IMR-90 (cell line): ENCODE measurements at regions not wholly inside any gene's neighbourhood (a gene's known extent, or its start where the extent isn't known, plus 50 kb on each side); places are given as distances from the start of the nearest gene placed in this dataset.

ENCODE experiments used
- ATAC-seq: fragments of 200-7000 bp; cut with Tn5 transposase; 2 replicates; pipeline ENCODE4 v1.9.1; 2020; ENCODE audit warnings: low read depth, mild to moderate bottlenecking, moderate library complexity
- BruUV-seq: library from RNA; stranded (reverse); fragments of 400-500 nt; replicated peaks from 2 replicates; lab custom pipeline; 2021; lab: Mats Ljungman, UMichigan
- CTCF ChIA-PET: fragments of 300-600 bp; formaldehyde crosslinking; extraction: SDS; loops from one replicate; lab custom pipeline; 2021; ENCODE audit warnings: antibody characterized with exemption; lab: Yijun Ruan, JAX
- POLR2A ChIA-PET: fragments of 300-600 bp; sonication (Branson Sonifier 250); formaldehyde crosslinking; loops from one replicate; lab custom pipeline; 2022; ENCODE audit warnings: antibody characterized with exemption; ENCODE audit not compliant: unreplicated experiment; lab: Charles Lee
- DNase-seq: peaks from one replicate; pipeline ENCODE4 v3.0.0; 2013
- H2AFZ ChIP-seq: replicated peaks from 2 replicates; pipeline ENCODE3; 2013; ENCODE audit warnings: low read length, mild to moderate bottlenecking; ENCODE audit not compliant: poor library complexity
- H2AK5ac ChIP-seq: 2 replicates; pipeline ENCODE4 v1.6.1; 2013; ENCODE audit warnings: low read depth, low read length, inconsistent platforms
- H2AK9ac ChIP-seq: replicated peaks from 2 replicates; pipeline ENCODE3; 2013; ENCODE audit warnings: mild to moderate bottlenecking, low read depth, low read length, moderate library complexity; ENCODE audit not compliant: poor library complexity
- H2BK120ac ChIP-seq: 2 replicates; pipeline ENCODE4 v1.6.1; 2013; ENCODE audit warnings: low read depth, low read length, inconsistent platforms
- H2BK15ac ChIP-seq: 3 replicates; pipeline ENCODE4 v1.6.1; 2013; ENCODE audit warnings: low read depth, low read length, inconsistent platforms
- H2BK20ac ChIP-seq: 2 replicates; pipeline ENCODE4 v1.6.1; 2013; ENCODE audit warnings: low read depth, mild to moderate bottlenecking, inconsistent platforms, low read length, moderate library complexity
- H2BK5ac ChIP-seq: 2 replicates; pipeline ENCODE4 v1.6.1; 2013; ENCODE audit warnings: mild to moderate bottlenecking, low read depth, low read length, inconsistent platforms; ENCODE audit not compliant: poor library complexity, severe bottlenecking
- H3K14ac ChIP-seq: replicated peaks from 2 replicates; pipeline ENCODE4 v1.6.1; 2013; ENCODE audit warnings: low read depth, low read length, inconsistent platforms
- H3K18ac ChIP-seq: 2 replicates; pipeline ENCODE4 v1.6.1; 2013; ENCODE audit warnings: low read depth, low read length, control low read depth
- H3K23ac ChIP-seq: 2 replicates; pipeline ENCODE4 v1.6.1; 2013; ENCODE audit warnings: low read depth, low read length, inconsistent platforms
- H3K27ac ChIP-seq: 2 replicates; pipeline ENCODE4 v1.5.1; 2013; ENCODE audit warnings: mild to moderate bottlenecking, control low read depth, low read length; ENCODE audit not compliant: insufficient read depth
- H3K27me3 ChIP-seq: 2 replicates; pipeline ENCODE4 v1.6.1; 2013; ENCODE audit warnings: low read length; ENCODE audit not compliant: control insufficient read depth, insufficient read depth
- H3K36me3 ChIP-seq: 2 replicates; pipeline ENCODE4 v1.6.1; 2013; ENCODE audit warnings: low read length, mixed read lengths; ENCODE audit not compliant: control insufficient read depth, insufficient read depth
- H3K4ac ChIP-seq: 2 replicates; pipeline ENCODE4 v1.6.1; 2013; ENCODE audit warnings: low read depth, low read length, inconsistent platforms
- H3K4me1 ChIP-seq: 2 replicates; pipeline ENCODE4 v1.6.1; 2013; ENCODE audit warnings: low read length, mixed read lengths; ENCODE audit not compliant: control insufficient read depth, insufficient read depth
- H3K4me2 ChIP-seq: 2 replicates; pipeline ENCODE4 v1.6.1; 2013; ENCODE audit warnings: low read depth, mild to moderate bottlenecking, control low read depth, low read length, moderate library complexity
- H3K4me3 ChIP-seq: 2 replicates; pipeline ENCODE4 v1.5.1; 2013; ENCODE audit warnings: low read depth, mild to moderate bottlenecking, control low read depth, low read length, moderate library complexity; ENCODE audit not compliant: insufficient read depth
- H3K56ac ChIP-seq: 2 replicates; pipeline ENCODE4 v1.6.1; 2013; ENCODE audit warnings: low read length, inconsistent platforms; ENCODE audit not compliant: insufficient read depth; ENCODE audit errors: extremely low read depth
- H3K79me1 ChIP-seq, 2 experiments: 2 replicates each; pipeline ENCODE4 v1.6.1; 2013; ENCODE audit warnings: low read length in 2 of 2, inconsistent platforms in 1 of 2, low read depth in 1 of 2
- H3K9ac ChIP-seq: 2 replicates; pipeline ENCODE4 v1.6.1; 2013; ENCODE audit warnings: low read depth, low read length, control low read depth
- H3K9me1 ChIP-seq: 2 replicates; pipeline ENCODE4 v1.6.1; 2013; ENCODE audit warnings: low read length, inconsistent platforms; ENCODE audit not compliant: insufficient read depth
- H3K9me3 ChIP-seq: 2 replicates; pipeline ENCODE4 v1.6.1; 2013; ENCODE audit warnings: low read length; ENCODE audit not compliant: control insufficient read depth, insufficient read depth
- H4K20me1 ChIP-seq: 2 replicates; pipeline ENCODE4 v1.6.1; 2013; ENCODE audit warnings: low read length, inconsistent platforms; ENCODE audit not compliant: insufficient read depth
- H4K5ac ChIP-seq: 2 replicates; pipeline ENCODE4 v1.6.1; 2013; ENCODE audit warnings: mild to moderate bottlenecking, low read depth, low read length, control low read depth
- H4K8ac ChIP-seq, 2 experiments: 2 replicates each; pipeline ENCODE4 v1.6.1; 2013; ENCODE audit warnings: low read depth in 2 of 2, low read length in 2 of 2, control low read depth in 1 of 2, inconsistent platforms in 1 of 2
- H4K91ac ChIP-seq: 2 replicates; pipeline ENCODE4 v1.6.1; 2013; ENCODE audit warnings: low read depth, low read length, inconsistent platforms; ENCODE audit not compliant: insufficient read depth
- BHLHE40 ChIP-seq: fragments of 150-350 bp; IDR thresholded peaks from 2 replicates; pipeline ENCODE4 v1.6.1; 2016; ENCODE audit warnings: mild to moderate bottlenecking, low read depth, low read length
- CEBPB ChIP-seq: IDR thresholded peaks from 2 replicates; pipeline ENCODE4 v1.6.1; 2012; ENCODE audit warnings: low read depth, low read length, improper control_type of control experiment
- CHD1 ChIP-seq: IDR thresholded peaks from 2 replicates; pipeline ENCODE4 v1.6.1; 2012; ENCODE audit warnings: low read depth, low read length, improper control_type of control experiment
- CTCF ChIP-seq: conservative IDR thresholded peaks from 2 replicates; pipeline ENCODE4 v1.5.1; 2012; ENCODE audit warnings: mild to moderate bottlenecking, low read depth, low read length, improper control_type of control experiment
- ELK1 ChIP-seq: fragments of 150-350 bp; IDR thresholded peaks from 2 replicates; pipeline ENCODE4 v1.6.1; 2016; ENCODE audit warnings: low read depth, mild to moderate bottlenecking, low read length, moderate library complexity, borderline replicate concordance
- FOS ChIP-seq: fragments of 150-350 bp; IDR thresholded peaks from 2 replicates; pipeline ENCODE4 v1.6.1; 2016; ENCODE audit warnings: low read depth, low read length
- MAFK ChIP-seq: IDR thresholded peaks from 2 replicates; pipeline ENCODE4 v1.6.1; 2012; ENCODE audit warnings: low read depth, low read length, improper control_type of control experiment
- MAZ ChIP-seq: IDR thresholded peaks from 2 replicates; pipeline ENCODE4 v1.6.1; 2012; ENCODE audit warnings: low read depth, mild to moderate bottlenecking, low read length, improper control_type of control experiment, moderate library complexity, borderline replicate concordance
- NFE2L2 ChIP-seq: fragments of 150-350 bp; IDR thresholded peaks from 2 replicates; pipeline ENCODE4 v1.6.1; 2016; ENCODE audit warnings: low read depth, mild to moderate bottlenecking, low read length
- RAD21 ChIP-seq: IDR thresholded peaks from 2 replicates; pipeline ENCODE4 v1.6.1; 2012; ENCODE audit warnings: low read length, improper control_type of control experiment
- RCOR1 ChIP-seq: IDR thresholded peaks from 2 replicates; pipeline ENCODE4 v1.6.1; 2012; ENCODE audit warnings: mild to moderate bottlenecking, low read length, improper control_type of control experiment; ENCODE audit not compliant: insufficient replicate concordance
- RFX5 ChIP-seq: IDR thresholded peaks from 2 replicates; pipeline ENCODE4 v1.8.0; 2012; ENCODE audit warnings: low read depth, mild to moderate bottlenecking, low read length, moderate library complexity
- SMC3 ChIP-seq: fragments of 150-350 bp; IDR thresholded peaks from 2 replicates; pipeline ENCODE4 v1.6.1; 2016; ENCODE audit warnings: low read depth, mild to moderate bottlenecking, antibody characterized with exemption, low read length, moderate library complexity
- USF2 ChIP-seq: fragments of 150-350 bp; IDR thresholded peaks from 2 replicates; pipeline ENCODE4 v1.6.1; 2017; ENCODE audit warnings: mild to moderate bottlenecking, antibody characterized with exemption, low read length, low read depth
- WGBS, 2 experiments: methylation state at CpG; one replicate each; pipeline versions ENCODE4 v1.1.5 to v1.1.7; 2013; ENCODE audit warnings: missing lambda C conversion rate in 2 of 2; ENCODE audit not compliant: insufficient read length in 1 of 2; ENCODE audit errors: extremely low coverage in 2 of 2; 5-methylcytosine and 5-hydroxymethylcytosine counted together
- dilution Hi-C: fragments of 300-500 bp; cut with HindIII; formaldehyde crosslinking; loops from one replicate; pipeline ENCODE4 v1.14.3; 2018; ENCODE audit warnings: low sequenced_read_pairs; ENCODE audit not compliant: unreplicated experiment
- in situ Hi-C: fragments of 300-500 bp; cut with MboI; formaldehyde crosslinking; loops from 3 replicates; pipeline ENCODE4 v1.14.3; 2019; ENCODE audit warnings: low sequenced_read_pairs, inconsistent platforms, mixed read lengths
- intact Hi-C: fragments of 100-400 bp; cut with micrococcal nuclease; formaldehyde crosslinking; loops from 2 replicates; pipeline ENCODE4 v1.10.0; 2022

- POLR2A ChIA-PET, result no interaction called here
- no peak overlapping the region for H3K14ac ChIP-seq
- H2AK5ac ChIP-seq, result no peak overlapping the region
- no peak for TF ChIP-seq RCOR1
- TF ChIP-seq MAZ, result no peak
- TF ChIP-seq NFE2L2, result no peak
- TF ChIP-seq USF2, result no peak
- no peak for TF ChIP-seq MAFK
- TF ChIP-seq CEBPB, result no peak
- no peak for TF ChIP-seq BHLHE40
- no peak for TF ChIP-seq RAD21
- TF ChIP-seq SMC3, result no peak
- TF ChIP-seq CHD1, result no peak
- no peak for TF ChIP-seq FOS
- TF ChIP-seq RFX5, result no peak
- TF ChIP-seq CTCF, result no peak
- no peak for TF ChIP-seq ELK1
- WGBS, 2 experiments, result 60% methylated on average over 1 of the region's 2 CpGs; no CpG with 5 or more reads in 1 of the 2 experiments
- H3K4me2 ChIP-seq, result no peak overlapping the region
- no peak overlapping the region for H2BK120ac ChIP-seq
- H3K23ac ChIP-seq, result no peak overlapping the region
- ATAC-seq, result no peak
- H2AK9ac ChIP-seq, result no peak overlapping the region
- H3K36me3 ChIP-seq, result no peaks in the 10 kb centered on the region
- H4K8ac ChIP-seq, result no peak overlapping the region
- no peak overlapping the region for H3K4ac ChIP-seq
- H3K9me1 ChIP-seq, result no peaks in the 10 kb centered on the region
- no peak overlapping the region for H4K5ac ChIP-seq
- H2BK20ac ChIP-seq, result no peak overlapping the region
- H3K4me3 ChIP-seq, result no peak overlapping the region
- no peak overlapping the region for H2AFZ ChIP-seq
- no TSS peak for BruUV-seq
- H3K18ac ChIP-seq, result no peak overlapping the region
- H4K91ac ChIP-seq, result no peak overlapping the region
- peaks cover 12% of the 10 kb centered on the region; the same call in 1 of the 2 replicates for H3K27me3 ChIP-seq
- H3K56ac ChIP-seq, result no peak overlapping the region
- no peaks in the 10 kb centered on the region for H4K20me1 ChIP-seq
- intact Hi-C loops (no loop called here), dilution Hi-C loops (no loop called here), in situ Hi-C loops (no loop called here)
- no peak overlapping the region for H3K27ac ChIP-seq
- no peaks in the 10 kb centered on the region for H3K4me1 ChIP-seq
- no peak for DNase-seq
- no peaks in the 10 kb centered on the region for H3K9me3 ChIP-seq
- H2BK15ac ChIP-seq, result no peak overlapping the region
- CTCF ChIA-PET, result no interaction called here
- H3K79me1 ChIP-seq, result no peaks in the 10 kb centered on the region
- no peak overlapping the region for H3K9ac ChIP-seq
- no peak overlapping the region for H2BK5ac ChIP-seq
Observed at GRCh38 chr13:108095036-108095435, 120.3 kb downstream of the LIG4 start.
